ENCODE measurements at regions not wholly inside any gene's neighbourhood (a gene's known extent, or its start where the extent isn't known, plus 50 kb on each side); places are given as distances from the start of the nearest gene placed in this dataset.

DNA sequence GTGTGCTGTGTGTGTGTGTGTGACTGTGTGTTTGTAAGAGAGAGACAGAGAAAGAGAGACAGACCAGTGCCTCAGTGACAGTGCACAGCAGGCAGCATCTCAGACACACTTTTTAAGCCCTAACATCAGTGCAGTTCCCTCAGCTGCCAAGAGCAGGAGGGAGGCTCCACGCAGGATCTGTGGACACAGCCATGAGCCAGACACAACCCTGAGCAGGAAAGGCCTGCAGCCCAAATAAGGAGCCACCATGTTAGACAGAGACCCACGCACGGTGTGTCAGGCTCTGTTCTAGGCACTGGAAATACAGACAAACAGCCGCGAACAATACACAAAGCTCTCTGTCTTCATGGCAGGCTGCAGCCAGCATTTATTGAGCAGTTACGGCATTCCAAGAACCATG lies 445.5 kb downstream of the MATN1 start:
- intact Hi-C loops (cut with micrococcal nuclease; ENCODE audit: unreplicated experiment): no loop called here
- Histone ChIP-seq H3K27ac (ENCODE audit: control insufficient read depth, insufficient read depth) (no peak overlapping the region), H3K4me1 (ENCODE audit: control insufficient read depth, insufficient read depth, low read length) (no peaks in the 10 kb centered on the region), H3K36me3 (ENCODE audit: control insufficient read depth in 2 of 2, insufficient read depth in 2 of 2, low read length in 1 of 2) (no peaks in the 10 kb centered on the region), H3K27me3 (replicated peaks in 1 of 2; ENCODE audit: control insufficient read depth in 2 of 2, insufficient read depth in 2 of 2, low read length in 1 of 2) (no peaks in the 10 kb centered on the region; a peak in 1 of 4 replicates), H2AFZ (ENCODE audit: control insufficient read depth, low read depth, low read length) (no peak overlapping the region), H3K4me3 (no peak overlapping the region), H3K4me2 (ENCODE audit: control insufficient read depth, insufficient read depth) (no peak overlapping the region), H3K9me3 (replicated peaks; ENCODE audit: control insufficient read depth, insufficient read depth, low read length) (no peaks in the 10 kb centered on the region; the same call in 2 of the 3 replicates), H3K9ac (ENCODE audit: control insufficient read depth, insufficient read depth, low read length) (no peak overlapping the region), H3K79me2 (ENCODE audit: control insufficient read depth, insufficient read depth, low read length) (no peaks in the 10 kb centered on the region), H4K20me1 (ENCODE audit: control insufficient read depth, insufficient read depth) (no peaks in the 10 kb centered on the region)
- POLR2A ChIA-PET: no interaction called here
- no TSS peak for BruUV-seq (replicated peaks)
- SMC1A ChIA-PET (ENCODE audit: uncharacterized antibody, unreplicated experiment): no interaction called here
- no peak for ATAC-seq
- RAD21 ChIA-PET (ENCODE audit: unreplicated experiment): no interaction called here
- WGBS (ENCODE audit: insufficient coverage, insufficient replicate concordance, low lambda C conversion rate, missing lambda C conversion rate): 55% methylated on average over 6 of the region's 6 CpGs
- CTCF ChIA-PET: no interaction called here
- in situ Hi-C loops (cut with MboI): no loop called here
- no peak for FAIRE-seq
- DNase-seq (ENCODE audit: low read depth, low spot score): no peak
- TF ChIP-seq, protein P1, sequence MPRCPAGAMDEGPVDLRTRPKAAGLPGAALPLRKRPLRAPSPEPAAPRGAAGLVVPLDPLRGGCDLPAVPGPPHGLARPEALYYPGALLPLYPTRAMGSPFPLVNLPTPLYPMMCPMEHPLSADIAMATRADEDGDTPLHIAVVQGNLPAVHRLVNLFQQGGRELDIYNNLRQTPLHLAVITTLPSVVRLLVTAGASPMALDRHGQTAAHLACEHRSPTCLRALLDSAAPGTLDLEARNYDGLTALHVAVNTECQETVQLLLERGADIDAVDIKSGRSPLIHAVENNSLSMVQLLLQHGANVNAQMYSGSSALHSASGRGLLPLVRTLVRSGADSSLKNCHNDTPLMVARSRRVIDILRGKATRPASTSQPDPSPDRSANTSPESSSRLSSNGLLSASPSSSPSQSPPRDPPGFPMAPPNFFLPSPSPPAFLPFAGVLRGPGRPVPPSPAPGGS (IDR thresholded peaks at IDR 0.05; ENCODE audit: borderline replicate concordance, insufficient read depth, low read depth, low read length, poor library complexity, severe bottlenecking): no peak
- TF ChIP-seq BACH1 (IDR thresholded peaks at IDR 0.05; ENCODE audit: borderline replicate concordance) (no peak), ZNF207 (IDR thresholded peaks at IDR 0.05; ENCODE audit: borderline replicate concordance) (no peak), SMAD5 (IDR thresholded peaks at IDR 0.05; ENCODE audit: low read depth) (no peak), FOXM1 (IDR thresholded peaks at IDR 0.05; ENCODE audit: low read depth, low read length) (no peak), TARDBP (IDR thresholded peaks at IDR 0.05; ENCODE audit: borderline replicate concordance) (no peak), HCFC1 (IDR thresholded peaks at IDR 0.05; ENCODE audit: low read length) (no peak), ETV6 (conservative IDR thresholded peaks at IDR 0.05 in 1 of 2, IDR thresholded peaks at IDR 0.05 in 1 of 2; ENCODE audit: borderline replicate concordance in 1 of 2, low read depth in 1 of 2) (no peak), SPI1 (IDR thresholded peaks at IDR 0.05; ENCODE audit: borderline replicate concordance, insufficient read depth, low read depth, low read length) (no peak)
- TF ChIP-seq, protein P2, sequence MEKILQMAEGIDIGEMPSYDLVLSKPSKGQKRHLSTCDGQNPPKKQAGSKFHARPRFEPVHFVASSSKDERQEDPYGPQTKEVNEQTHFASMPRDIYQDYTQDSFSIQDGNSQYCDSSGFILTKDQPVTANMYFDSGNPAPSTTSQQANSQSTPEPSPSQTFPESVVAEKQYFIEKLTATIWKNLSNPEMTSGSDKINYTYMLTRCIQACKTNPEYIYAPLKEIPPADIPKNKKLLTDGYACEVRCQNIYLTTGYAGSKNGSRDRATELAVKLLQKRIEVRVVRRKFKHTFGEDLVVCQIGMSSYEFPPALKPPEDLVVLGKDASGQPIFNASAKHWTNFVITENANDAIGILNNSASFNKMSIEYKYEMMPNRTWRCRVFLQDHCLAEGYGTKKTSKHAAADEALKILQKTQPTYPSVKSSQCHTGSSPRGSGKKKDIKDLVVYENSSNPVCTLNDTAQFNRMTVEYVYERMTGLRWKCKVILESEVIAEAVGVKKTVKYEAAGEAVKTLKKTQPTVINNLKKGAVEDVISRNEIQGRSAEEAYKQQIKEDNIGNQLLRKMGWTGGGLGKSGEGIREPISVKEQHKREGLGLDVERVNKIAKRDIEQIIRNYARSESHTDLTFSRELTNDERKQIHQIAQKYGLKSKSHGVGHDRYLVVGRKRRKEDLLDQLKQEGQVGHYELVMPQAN (conservative IDR thresholded peaks at IDR 0.05): no peak
- TF ChIP-seq, protein P3, sequence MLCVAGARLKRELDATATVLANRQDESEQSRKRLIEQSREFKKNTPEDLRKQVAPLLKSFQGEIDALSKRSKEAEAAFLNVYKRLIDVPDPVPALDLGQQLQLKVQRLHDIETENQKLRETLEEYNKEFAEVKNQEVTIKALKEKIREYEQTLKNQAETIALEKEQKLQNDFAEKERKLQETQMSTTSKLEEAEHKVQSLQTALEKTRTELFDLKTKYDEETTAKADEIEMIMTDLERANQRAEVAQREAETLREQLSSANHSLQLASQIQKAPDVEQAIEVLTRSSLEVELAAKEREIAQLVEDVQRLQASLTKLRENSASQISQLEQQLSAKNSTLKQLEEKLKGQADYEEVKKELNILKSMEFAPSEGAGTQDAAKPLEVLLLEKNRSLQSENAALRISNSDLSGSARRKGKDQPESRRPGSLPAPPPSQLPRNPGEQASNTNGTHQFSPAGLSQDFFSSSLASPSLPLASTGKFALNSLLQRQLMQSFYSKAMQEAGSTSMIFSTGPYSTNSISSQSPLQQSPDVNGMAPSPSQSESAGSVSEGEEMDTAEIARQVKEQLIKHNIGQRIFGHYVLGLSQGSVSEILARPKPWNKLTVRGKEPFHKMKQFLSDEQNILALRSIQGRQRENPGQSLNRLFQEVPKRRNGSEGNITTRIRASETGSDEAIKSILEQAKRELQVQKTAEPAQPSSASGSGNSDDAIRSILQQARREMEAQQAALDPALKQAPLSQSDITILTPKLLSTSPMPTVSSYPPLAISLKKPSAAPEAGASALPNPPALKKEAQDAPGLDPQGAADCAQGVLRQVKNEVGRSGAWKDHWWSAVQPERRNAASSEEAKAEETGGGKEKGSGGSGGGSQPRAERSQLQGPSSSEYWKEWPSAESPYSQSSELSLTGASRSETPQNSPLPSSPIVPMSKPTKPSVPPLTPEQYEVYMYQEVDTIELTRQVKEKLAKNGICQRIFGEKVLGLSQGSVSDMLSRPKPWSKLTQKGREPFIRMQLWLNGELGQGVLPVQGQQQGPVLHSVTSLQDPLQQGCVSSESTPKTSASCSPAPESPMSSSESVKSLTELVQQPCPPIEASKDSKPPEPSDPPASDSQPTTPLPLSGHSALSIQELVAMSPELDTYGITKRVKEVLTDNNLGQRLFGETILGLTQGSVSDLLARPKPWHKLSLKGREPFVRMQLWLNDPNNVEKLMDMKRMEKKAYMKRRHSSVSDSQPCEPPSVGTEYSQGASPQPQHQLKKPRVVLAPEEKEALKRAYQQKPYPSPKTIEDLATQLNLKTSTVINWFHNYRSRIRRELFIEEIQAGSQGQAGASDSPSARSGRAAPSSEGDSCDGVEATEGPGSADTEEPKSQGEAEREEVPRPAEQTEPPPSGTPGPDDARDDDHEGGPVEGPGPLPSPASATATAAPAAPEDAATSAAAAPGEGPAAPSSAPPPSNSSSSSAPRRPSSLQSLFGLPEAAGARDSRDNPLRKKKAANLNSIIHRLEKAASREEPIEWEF (IDR thresholded peaks at IDR 0.05; ENCODE audit: insufficient replicate concordance, low read depth, low read length): no peak
- TF ChIP-seq, protein P4, sequence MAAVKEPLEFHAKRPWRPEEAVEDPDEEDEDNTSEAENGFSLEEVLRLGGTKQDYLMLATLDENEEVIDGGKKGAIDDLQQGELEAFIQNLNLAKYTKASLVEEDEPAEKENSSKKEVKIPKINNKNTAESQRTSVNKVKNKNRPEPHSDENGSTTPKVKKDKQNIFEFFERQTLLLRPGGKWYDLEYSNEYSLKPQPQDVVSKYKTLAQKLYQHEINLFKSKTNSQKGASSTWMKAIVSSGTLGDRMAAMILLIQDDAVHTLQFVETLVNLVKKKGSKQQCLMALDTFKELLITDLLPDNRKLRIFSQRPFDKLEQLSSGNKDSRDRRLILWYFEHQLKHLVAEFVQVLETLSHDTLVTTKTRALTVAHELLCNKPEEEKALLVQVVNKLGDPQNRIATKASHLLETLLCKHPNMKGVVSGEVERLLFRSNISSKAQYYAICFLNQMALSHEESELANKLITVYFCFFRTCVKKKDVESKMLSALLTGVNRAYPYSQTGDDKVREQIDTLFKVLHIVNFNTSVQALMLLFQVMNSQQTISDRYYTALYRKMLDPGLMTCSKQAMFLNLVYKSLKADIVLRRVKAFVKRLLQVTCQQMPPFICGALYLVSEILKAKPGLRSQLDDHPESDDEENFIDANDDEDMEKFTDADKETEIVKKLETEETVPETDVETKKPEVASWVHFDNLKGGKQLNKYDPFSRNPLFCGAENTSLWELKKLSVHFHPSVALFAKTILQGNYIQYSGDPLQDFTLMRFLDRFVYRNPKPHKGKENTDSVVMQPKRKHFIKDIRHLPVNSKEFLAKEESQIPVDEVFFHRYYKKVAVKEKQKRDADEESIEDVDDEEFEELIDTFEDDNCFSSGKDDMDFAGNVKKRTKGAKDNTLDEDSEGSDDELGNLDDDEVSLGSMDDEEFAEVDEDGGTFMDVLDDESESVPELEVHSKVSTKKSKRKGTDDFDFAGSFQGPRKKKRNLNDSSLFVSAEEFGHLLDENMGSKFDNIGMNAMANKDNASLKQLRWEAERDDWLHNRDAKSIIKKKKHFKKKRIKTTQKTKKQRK (IDR thresholded peaks at IDR 0.05; ENCODE audit: low read depth, low read length): no peak
